H7 (cell line): ENCODE measurements at regions not wholly inside any gene's neighbourhood (a gene's known extent, or its start where the extent isn't known, plus 50 kb on each side); places are given as distances from the start of the nearest gene placed in this dataset.
A peak's percentile ranks its signal among the peaks of the same experiment; 100 is the strongest.

Source experiments
- DNase-seq: peaks from one replicate; pipeline ENCODE4 v3.0.0; 2012
- H3K27me3 ChIP-seq: 2 replicates; pipeline ENCODE4 v1.6.0; 2011; ENCODE audit warnings: mild to moderate bottlenecking, low read length; ENCODE audit not compliant: control insufficient read depth, insufficient read depth
- H3K36me3 ChIP-seq: replicated peaks from 2 replicates; pipeline ENCODE4 v1.5.1; 2011; ENCODE audit warnings: low read length; ENCODE audit not compliant: control insufficient read depth, insufficient read depth
- H3K4me3 ChIP-seq: 2 replicates; pipeline ENCODE4 v1.5.1; 2011; ENCODE audit warnings: low read depth, mild to moderate bottlenecking, control low read depth, low read length, moderate library complexity; ENCODE audit not compliant: insufficient read depth

- Histone ChIP-seq H3K36me3 (no peaks in the 10 kb centered on the region), H3K27me3 (no peaks in the 10 kb centered on the region), H3K4me3 (no peak overlapping the region)
- no peak for DNase-seq
Observed at GRCh38 chr13:77838271-77838670, 80.4 kb downstream of the EDNRB start.

DNA sequence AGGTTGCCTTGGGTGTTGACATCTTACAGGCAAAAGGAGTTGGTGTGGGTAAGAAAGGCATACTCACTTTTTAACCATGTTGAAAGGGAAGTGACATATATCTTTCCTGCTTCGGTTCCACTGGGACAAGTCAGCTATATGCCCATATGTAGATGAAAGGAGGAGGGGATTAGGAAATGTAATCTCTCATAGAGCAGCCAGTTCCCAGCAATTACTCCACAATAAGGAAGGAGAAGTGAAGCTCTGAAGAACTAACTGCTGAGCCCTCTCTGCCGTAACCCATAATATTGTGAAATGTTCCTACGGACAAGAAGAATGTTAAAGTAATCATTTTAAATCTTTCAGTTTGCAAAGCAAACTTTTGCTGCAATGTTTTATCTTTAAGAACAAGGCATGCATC lies 82.2 kb downstream of the EDNRB start:
- no peaks in the 10 kb centered on the region for H3K27me3 ChIP-seq
- DNase-seq, result no peak
- H3K36me3 ChIP-seq, result no peaks in the 10 kb centered on the region
- no peak overlapping the region for H3K4me3 ChIP-seq

GRCh38 chr13:77833331-77833863 lies 85.2 kb downstream of the EDNRB start:
- no peaks in the 10 kb centered on the region for H3K36me3 ChIP-seq
- DNase-seq, result no peak

DNA sequence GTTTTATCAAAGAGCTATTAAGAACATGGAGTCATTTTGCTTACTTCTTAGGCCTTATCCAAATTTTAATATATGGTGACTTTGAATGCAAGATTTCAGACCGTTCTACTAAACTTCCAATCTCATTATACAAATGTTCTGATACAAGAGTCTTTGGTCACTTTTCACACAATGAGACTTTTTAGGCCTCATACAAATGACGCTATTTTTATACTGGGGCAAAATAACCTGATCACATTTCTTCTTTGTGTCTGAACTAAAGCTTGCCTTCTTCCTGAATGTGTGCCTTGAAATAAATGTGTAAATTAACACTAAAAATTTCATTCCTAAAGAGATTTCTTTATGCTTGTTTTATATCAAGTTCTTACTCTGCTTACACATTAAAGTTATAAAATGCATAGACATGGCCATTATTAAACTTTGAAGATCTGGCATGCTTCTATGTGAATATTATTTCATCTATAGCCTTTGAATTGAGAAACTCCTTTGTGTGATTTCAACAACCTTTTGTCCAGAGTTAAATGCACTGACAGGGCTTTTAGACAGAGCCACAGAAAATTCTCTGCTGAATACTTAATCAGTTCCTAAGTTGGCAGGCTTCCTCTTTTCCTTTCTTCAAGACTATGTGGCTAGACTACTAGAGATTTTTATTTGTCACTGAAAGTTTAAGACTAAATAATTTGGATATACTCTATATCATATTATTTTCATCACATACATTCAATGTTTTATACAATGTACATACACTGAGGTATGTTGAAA lies 86.1 kb downstream of the EDNRB start:
- no peaks in the 10 kb centered on the region for H3K36me3 ChIP-seq
- DNase-seq, result no peak
- no peak overlapping the region for H3K4me3 ChIP-seq
- H3K27me3 ChIP-seq, result no peaks in the 10 kb centered on the region

More at GRCh38 chr13:77833331-77833863, 85.2 kb downstream of the EDNRB start:
- no peaks in the 10 kb centered on the region for H3K27me3 ChIP-seq
- H3K4me3 ChIP-seq, result no peak overlapping the region

GRCh38 chr13:77831866-77832265 lies 86.8 kb downstream of the EDNRB start:
- no peaks in the 10 kb centered on the region for H3K27me3 ChIP-seq
- no peak overlapping the region for H3K4me3 ChIP-seq
- no peaks in the 10 kb centered on the region for H3K36me3 ChIP-seq
- DNase-seq, result no peak

DNA sequence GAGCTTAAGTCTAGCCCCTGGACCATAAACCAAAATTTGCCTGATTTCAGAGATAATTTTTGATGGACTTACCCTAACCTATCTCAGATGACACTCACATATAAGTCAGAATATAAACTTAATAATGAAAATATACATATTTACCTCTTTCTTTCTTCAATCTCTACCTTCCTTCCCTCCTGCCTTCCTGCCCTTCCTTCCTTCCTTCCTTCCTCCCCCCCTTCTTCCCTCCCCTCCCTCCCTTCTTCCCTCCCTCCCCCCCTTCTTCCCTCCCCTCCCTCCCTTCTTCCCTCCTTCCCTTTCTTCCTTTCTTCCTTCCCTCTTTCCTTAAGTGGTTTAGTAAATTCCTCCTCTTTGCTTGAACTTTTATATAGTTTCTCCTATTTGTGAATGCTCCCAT lies 88.7 kb downstream of the EDNRB start:
- DNase-seq, result no peak
- H3K4me3 ChIP-seq, result no peak overlapping the region
- no peaks in the 10 kb centered on the region for H3K27me3 ChIP-seq
- no peaks in the 10 kb centered on the region for H3K36me3 ChIP-seq

DNA sequence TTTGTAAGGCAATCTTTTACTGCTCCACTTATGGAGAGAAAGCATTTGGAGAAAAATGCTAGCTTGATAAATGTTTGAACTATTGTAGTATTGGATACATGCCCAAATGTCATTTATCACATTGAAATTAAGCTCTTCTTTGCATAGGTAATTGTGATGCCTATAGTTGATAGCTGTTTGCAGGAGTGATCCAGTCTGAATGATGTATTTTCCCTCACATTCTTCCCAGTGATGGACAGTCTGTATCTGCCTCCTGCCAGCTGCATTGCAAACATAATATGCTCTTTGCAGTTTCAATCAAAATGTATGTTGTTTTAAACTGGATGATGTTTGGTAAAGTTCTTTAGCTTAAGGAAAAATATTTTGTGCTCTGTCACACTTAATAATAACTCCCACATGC lies 89.8 kb downstream of the EDNRB start:
- Histone ChIP-seq H3K36me3 (no peaks in the 10 kb centered on the region), H3K4me3 (no peak overlapping the region), H3K27me3 (no peaks in the 10 kb centered on the region)
- DNase-seq, result no peak

- H3K36me3 ChIP-seq, result no peaks in the 10 kb centered on the region
- no peak overlapping the region for H3K4me3 ChIP-seq
- DNase-seq, result no peak
- H3K27me3 ChIP-seq, result no peaks in the 10 kb centered on the region
Observed at GRCh38 chr13:77827332-77827731, 91.3 kb downstream of the EDNRB start.

GRCh38 chr13:77820431-77821149 lies 98.0 kb downstream of the EDNRB start:
- DNase-seq, result peak; percentile 5
- H3K4me3 ChIP-seq, result no peak overlapping the region
- H3K27me3 ChIP-seq, result no peaks in the 10 kb centered on the region
- no peaks in the 10 kb centered on the region for H3K36me3 ChIP-seq

- Histone ChIP-seq H3K4me3 (no peak overlapping the region), H3K36me3 (no peaks in the 10 kb centered on the region), H3K27me3 (no peaks in the 10 kb centered on the region)
- no peak for DNase-seq
Observed at GRCh38 chr13:77817521-77817920, 101.1 kb downstream of the EDNRB start.

DNA sequence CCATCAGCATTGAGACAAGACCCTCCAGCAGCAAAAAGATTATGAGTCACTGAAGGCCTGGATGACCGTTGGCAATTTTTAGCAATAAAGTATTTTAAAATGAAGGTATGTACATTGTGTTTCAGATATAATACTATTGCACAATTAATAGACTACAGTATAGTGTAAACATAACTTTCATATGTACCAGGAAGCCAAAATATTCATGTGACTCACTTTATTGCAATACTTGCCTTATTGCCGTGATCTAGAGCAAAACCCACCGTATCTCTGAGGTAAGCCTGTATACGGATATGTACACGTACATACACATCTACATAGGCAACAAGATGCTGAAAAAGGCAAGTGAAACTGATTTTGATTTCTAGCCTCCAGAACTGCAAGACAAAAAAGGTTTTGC lies 103.3 kb downstream of the EDNRB start:
- DNase-seq, result no peak
- H3K36me3 ChIP-seq, result no peaks in the 10 kb centered on the region
- H3K4me3 ChIP-seq, result no peak overlapping the region
- no peaks in the 10 kb centered on the region for H3K27me3 ChIP-seq
